C1 segment of cervical spinal cord (tissue), 14 donors: ENCODE measurements at regions not wholly inside any gene's neighbourhood (a gene's known extent, or its start where the extent isn't known, plus 50 kb on each side); places are given as distances from the start of the nearest gene placed in this dataset.

ENCODE experiments used
- DNase-seq, 14 donors: peaks; one replicate each; lab custom pipeline; 2025; lab: John Stamatoyannopoulos, UW

DNA sequence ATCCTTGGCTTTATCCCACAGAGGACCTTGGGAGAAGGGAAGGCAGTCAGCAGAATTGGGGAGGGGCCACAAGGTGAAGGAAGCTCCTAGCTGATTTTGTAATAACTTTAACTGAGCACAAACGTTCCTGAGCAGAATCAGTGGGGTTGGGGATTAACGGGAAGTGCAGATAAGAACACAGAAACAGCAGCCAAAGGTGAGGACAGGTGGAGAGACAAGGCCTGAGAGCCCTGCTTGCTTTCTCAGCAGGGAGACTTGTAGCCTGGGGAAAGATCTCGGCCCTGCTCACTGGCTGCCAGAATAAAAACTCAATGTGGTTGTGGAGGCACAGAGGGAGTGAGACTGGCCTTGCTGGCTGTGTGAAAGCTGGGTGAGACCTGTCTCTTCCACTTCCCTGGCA is 265.2 kb upstream of the FAT3 start:
- DNase-seq = no peak

DNA sequence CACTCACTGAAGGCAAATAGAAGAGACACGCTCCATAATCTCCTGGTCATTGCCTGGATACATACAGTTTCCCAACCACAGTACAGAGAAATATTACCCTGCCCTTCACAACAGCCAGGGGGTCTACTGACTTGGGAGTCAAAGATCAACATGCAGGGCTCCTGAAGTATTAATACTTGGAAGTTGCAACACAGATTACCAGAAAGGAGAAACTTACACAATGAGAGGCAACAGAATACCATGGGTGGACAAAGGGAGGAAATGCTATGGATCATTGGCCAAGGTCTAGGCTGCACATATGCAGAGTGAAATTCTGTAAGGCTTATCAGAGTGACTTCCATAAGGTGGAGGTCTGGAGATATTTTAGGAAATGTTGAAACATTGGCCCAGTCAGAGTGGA is 267.9 kb upstream of the FAT3 start:
- no peak for DNase-seq

DNA sequence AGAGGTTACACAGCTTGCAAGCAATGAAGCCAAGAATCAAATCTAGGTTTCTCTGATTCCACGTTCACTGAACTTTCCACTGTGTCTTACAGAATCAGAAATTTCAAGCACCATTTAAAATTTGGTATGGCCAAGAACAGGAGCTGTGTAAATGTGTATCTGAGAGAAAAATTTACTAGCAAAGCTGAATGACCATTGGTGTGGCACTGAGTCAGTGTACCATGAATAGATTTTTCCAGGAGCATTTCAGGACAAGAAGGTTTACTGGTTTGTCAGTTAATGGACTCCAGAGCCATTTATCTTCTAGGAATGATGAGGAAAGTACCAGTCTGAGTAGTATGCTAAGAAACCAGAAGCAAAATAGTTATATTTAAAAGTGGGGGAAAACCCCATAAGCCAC is 269.4 kb upstream of the FAT3 start:
- no peak for DNase-seq

DNA sequence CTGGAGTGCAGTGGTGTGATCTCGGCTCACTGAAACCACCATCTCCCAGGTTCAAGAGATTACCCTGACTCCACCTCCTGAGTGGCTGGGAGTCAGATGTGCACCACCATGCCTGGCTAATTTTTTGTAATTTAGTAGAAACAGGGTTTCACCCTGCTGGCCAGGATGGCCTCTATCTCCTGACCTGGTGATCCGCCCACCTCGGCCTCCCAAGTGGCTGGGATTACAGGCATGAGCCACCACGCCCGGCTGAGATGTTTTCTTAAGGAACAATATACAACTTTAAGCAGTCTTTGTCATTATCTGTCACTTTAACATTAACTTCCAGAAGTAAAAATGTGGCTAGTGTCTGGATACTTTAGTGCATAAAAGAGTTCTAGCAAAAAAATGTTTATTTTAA is 272.6 kb upstream of the FAT3 start:
- DNase-seq = no peak

DNA sequence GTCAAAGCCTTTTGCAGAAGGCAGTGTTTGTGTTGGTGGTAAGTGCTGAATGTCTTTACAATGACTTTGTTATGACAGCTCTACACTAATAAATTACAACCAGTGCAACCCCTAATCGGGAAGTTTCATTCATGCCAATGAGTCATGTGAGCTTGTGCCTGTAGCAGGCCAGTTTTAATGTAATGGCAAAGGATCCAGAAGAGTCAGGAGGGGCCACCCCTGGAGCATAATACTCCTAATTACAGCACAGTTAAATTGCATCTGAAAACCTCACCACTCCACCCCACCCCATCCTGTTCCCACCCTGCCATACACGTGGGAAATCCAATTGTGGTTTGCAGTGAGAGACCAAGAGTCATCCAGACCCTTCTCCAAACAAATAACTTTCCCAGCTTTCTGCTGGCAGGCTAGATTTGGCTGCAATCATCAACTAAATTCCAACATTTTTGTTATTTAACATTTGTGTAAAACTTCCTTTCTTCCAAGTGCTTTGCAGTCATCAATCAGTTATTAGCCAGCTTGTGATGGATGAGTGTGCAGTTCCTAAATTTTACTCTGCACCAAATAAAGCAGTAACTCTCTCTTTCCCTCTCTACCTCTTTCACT is 277.3 kb upstream of the FAT3 start:
- DNase-seq = no peak

DNA sequence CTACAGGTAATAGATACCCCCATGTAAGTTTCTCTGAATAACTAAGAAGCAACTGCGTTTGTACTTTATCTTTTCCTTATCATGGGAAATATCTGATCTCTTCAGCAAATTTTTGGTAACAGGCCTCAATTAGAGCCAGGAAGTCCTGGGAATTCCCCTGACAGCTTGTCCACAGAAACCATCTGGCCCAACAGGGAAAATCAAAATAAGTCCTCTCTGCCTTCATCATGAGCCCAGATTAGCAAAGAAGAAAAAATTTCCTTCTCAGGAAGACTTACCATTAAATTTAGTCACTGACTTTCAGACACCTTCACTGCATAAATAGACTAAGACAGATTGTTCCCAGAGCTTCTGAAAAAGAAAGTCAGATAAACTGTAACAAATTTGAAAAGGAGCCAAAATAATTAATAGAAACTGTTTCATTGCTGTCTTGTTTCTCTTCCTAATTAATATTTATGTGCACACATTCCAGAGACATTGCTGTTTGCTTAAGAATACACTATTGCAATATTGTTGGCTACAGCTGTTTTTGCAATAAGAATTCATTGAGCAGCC is 278.1 kb upstream of the FAT3 start:
- no peak for DNase-seq

DNA sequence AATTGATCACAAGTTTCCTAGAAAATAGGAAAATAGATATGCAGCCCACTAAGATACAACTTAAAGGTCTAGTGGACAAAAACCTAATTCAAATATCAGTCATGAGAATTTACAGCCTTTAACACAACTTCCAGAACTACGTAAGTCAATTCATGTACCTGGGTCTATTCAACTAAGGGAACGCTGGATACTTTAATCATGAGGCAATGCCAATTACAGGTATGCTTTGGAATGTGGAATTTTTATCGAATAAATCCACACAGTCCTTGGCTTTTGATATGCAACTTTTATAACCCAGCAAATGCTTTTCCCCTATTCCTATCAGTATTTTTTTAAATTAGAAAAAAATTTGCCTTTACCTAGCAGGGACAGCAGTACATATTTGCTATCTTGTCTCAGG is 289.5 kb upstream of the FAT3 start:
- DNase-seq = no peak

DNA sequence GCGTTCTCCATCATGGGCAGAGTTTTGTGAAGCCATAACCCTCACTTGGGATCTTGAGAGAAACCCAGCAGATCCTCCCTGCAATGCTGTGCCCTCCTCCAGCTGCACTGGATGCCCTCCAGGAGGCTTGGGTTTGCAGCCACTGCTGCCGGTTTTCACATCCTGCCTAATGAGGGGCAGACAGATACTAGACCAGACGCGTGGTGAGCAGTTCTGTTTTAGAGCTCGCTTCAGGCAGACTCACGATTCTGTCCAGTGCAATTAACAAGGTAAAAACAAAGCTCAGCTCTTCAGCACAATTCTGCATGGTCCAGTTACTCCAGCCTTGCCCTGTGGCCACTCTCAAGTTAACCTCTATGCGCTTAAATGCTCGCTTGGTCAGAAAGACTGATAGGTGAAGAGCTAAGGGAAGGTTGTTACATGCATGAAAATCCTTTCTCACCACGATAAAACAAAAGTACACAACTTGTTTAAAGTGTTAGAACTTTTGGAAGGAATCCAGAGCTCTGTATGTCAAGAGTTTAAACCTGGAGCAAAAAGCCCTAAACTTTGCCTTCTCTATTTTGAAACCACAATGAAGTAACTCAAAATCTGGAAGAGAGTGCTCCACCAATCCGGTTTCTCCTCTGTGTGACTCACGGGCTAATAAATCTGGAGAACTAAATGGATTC is 292.3 kb upstream of the FAT3 start:
- DNase-seq = no peak

DNA sequence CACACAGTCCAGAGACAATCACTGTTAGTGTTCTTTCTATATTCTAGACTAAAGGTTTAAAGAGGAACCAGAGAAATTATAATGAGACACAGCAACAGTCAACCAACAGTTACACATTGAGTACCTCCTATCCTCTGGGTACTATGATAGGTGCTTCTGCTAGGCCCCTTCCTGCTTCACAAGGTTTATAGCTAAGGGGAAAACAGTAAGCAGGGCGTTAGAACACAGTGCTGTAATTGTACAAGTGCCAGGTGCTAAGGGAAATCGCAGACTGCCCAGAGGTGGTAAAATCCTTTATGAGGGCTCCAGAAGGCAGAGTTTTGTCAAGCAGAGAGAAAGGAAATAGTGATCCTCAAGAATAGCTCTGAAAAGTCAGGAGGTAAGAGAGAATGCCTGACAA is 297.2 kb upstream of the FAT3 start:
- no peak for DNase-seq

DNA sequence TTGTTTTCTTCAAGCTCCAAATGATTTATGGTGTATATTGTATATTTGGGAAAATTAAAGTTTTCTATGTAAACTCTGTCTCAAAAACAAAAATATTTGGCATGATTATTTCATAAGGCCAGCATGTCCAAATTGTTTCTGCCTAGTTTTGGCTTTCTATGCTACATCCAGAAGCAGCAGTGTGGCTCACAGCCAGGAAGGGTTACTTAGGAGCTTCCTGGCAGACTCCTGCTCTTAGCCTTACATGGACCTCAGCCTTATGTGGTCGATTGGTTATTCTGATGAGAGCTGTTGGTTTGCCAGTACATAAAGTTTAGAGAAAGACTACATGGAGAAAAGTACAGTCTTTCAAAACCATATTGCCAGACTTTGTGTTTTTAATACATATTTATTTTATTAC is 297.7 kb upstream of the FAT3 start:
- peak in 1 of 14 donors; percentile 0 for DNase-seq

DNA sequence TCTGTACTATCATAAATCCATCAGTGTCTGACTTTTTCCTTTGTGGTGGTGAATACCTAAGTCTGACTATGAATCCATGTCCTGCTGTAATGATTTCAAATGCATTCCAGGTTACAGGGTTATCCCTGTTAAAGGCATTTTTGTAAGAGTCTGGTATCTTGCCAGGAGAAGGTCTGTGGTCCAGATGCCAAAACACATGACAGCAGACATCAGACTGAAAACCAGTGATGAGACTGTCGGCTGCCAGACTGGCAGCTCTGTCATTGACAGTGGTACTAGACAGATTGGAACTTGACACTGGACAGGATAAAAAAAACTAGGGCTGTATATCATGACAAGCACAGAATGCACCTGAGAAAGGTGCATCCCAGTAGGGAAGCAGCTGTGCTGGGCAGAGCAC is 301.8 kb upstream of the FAT3 start:
- DNase-seq = no peak

DNA sequence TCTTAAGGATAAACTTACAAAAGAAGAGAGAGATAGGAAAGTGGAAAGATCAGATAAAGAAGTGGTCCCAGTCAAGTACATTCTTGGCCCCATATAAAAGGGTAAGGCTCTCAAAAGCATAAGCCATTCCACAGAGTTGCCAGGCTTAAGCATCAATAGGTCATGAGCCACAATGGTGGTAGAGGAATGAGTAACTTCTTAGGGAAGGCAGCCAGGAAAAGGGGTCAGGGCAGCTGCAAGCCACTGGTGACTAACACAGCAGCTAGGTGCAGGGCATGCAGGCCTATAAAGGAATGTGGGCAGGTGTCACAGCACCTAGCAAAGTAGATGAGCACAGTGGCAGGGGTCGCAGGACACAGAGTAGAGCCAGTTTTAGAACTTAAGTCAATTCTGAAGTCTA is 302.6 kb upstream of the FAT3 start:
- DNase-seq = no peak

DNA sequence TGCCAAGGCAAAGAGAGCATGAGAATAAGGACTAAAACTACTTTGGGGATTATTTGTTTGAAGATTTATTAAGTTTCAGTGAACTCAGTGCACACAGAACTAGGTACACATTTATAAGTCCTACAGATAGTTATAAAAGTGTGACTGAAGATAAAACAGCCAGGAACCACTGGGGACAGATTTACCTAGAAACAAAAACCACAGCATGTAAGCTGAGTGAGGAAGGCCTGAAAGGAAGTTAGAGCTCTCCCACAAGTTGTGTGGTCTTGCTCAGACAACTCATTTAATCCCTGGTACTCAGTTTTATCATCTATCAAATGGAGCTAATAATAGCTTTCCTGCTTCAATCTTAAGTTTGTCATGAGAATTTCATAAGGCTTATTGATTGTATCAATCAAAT is 311.2 kb upstream of the FAT3 start:
- no peak for DNase-seq

DNA sequence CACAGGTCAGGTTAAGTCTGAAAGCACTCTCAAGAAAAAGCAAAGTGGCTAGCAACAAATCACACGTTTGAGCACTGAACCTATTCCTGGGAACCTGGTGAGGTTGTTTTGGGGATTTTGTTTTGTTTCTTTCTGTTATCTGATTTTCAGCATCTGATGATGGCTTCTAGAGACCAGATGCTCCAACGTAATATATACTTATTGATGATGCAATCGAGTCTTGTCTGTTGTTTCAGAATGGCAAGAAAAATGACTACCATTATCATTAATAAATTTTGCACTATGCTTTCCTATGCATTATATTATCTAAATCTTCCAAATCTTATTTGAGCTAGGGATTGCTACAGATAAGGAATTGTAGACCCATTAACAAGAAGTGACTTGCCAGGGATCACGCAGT is 312.3 kb upstream of the FAT3 start:
- no peak for DNase-seq

DNA sequence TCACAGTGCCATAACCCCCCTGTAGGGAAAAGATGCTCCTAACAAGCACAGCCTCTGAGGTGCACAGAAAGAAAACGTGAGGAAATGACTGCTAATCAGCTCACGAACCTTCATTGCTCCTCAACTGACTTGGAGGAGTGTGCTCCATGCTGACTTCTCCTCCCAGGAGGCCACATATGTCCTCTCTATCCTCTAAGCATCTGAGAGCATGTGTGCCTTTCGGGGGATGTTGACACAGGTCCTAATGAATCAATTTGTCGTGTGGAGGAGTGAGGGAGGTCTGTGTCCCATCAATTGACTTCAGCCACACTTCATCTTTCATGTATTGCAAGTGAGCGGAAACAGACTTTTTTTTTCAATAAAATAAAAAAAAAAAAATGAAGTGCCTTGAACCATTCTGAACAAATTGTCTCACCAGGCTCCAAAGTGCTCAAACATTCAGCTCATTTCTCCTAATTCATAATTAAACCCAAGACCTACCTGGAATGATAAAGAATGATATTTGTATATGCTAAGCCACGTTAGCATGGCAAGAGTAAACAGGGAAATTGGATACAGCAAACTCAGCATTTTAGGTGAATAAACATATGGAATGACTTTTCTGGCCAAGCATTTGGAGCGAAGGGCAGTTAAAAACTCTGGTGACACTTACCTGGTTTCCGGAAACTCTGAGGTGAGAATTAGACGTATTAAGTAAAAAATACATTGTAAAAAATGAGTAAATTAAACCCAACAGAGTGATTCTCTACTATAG is 317.6 kb upstream of the FAT3 start:
- DNase-seq = no peak

DNA sequence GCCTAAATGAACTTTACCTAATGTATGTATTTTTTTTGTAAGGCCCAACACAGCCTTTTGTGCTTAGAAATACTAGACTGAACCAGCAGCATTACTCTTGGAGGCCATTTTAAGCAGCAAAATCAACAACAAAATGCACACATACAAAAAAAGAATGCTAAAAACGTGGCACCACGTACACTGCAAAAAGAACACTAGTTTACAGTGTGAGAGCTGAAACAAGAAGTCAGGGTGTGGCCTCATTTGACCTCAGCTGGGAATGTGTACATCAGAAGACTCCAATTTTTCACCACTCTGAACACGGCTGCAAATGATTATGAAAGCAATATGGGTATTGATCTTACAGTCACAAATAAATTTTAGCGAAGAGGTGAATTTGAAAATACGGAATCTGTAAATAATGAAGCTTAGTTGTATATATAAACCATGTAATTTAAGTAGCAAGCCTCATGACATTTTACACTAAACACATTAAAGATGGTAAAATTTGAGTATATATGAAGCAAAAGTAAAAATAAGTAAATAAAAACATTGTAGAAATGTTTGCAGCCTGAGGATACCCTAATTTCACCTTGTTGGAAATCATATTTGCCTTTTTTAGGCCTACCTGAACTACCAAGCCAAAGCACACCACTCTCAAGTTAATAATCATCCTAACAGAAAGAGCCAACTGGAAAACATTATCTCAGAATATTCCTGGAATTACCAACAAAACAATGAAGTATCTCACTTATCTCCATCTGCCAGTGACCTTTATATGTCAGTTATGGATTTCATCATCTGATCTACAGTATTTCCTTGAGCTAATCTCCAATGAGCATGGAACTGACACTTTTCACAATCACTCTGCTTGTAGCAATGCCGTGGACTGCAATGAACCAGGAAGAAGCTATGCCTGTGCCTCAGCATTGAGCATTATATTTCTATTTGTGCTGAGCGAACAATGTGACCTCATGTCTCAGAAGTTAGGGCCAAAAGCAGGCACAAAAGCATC is 319.5 kb upstream of the FAT3 start:
- no peak for DNase-seq

DNA sequence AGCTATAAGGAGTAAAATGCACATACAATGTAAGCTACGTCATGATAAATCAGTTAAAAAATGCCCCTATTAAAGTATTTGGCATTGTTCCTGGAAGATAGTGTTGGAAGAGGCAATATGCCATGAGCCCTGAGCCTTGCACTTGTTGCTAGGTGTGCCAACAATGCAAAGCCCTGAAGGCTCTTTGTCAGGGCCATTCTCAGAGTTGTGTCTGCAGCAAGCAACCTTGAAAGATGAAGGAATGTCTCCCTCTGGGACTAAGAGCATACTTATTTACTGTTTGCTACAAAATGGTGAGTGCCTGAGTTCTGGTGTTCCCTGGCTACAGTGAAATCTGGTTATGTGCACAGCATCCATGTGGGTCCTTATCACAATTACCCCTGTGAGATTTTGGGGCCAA is 322.3 kb upstream of the FAT3 start:
- no peak for DNase-seq

DNA sequence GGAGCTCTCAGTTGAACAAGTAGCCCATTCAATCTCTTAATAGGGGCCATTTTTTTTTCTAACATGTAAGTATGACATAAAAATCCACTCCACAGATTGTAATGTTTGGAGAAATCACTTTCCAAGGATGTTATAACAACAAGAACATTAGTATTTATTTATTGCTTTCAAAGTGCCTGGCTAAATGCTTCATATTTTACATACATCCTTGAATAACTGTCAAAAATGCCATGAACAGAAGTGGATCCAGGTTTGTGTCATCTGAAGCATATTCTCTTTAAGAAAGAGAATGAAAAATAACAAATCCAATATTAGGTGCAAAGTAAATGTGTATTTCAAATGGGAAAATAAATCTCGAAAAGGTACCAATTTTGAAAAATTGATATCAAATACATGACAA is 344.0 kb upstream of the FAT3 start:
- no peak for DNase-seq

DNA sequence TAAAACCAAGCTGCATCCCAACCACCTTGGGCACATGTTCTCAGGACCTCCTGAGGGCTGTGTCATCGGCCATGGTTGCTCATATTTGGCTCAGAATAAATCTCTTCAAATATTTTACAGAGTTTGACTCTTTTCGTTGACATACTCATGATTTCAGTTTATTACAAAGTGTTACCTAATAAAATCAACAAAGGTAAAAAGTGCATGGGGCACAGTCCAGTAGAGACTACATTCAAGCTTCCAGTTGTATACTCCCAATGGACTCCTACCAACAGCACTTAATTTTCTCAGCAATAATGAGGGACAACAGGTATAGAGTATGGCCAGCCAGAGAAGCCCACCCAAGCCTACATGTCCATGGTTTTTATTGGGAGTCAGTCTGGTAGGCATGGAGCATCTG is 347.9 kb upstream of the FAT3 start:
- DNase-seq = no peak

DNA sequence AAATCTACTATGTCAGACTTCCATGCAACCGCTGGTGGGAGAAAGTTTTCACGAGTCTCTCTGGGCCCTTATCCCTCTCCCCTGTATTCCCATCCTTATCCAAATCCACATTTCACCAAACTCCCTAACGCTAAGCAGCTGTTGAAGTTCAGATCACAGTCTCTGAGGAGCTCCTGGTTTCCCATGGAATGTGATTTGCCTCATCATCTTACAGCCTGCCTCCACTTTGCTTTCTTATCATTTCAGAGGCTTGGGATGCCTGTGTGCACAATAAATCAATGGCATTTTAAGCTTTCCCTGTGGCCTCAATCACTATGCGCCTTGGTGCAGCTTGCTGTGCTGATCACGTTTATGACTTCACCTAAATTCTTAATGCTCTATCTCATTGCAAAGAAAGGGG is 352.4 kb upstream of the FAT3 start:
- no peak for DNase-seq

DNA sequence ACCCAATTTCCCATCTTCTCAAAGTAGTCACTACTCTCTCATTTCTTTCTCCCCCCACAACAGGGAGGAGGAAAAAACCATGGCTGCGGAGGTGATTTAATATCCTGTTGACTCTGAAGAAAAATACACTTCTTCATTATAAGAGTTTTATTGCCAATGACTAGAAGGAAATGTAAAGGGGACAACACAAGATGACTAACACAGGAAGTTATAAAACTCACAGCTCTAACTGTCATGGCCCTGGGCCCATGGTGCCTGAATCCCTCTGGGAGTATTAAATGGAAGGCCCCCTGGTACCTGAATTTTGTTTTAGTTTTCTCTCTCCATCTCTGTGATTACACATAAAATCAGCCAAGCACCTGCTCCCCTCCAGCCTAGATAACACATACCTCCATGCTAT is 352.8 kb upstream of the FAT3 start:
- DNase-seq = no peak

DNA sequence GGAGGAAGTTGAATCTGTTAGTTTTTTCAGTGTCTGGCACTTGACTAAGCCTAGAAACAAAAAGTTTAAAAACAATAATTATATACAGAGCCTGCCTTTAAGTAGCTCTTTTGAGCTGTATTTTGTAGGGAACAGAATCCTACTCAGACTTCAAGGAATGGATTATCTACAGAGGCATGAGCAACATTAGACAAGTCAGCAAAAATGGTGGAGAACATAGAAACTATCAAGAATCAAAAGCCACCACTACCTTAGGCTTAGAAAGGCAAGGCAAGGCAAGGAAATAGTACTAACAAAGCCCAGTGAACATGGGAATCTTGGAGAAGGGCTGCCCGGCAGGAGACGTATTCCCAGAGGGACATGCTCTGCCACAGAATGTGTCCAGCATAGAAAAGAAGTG is 353.6 kb upstream of the FAT3 start:
- DNase-seq = no peak
